HG03439 (cell line): ENCODE measurements at regions not wholly inside any gene's neighbourhood (a gene's known extent, or its start where the extent isn't known, plus 50 kb on each side); places are given as distances from the start of the nearest gene placed in this dataset.
"Not testable (repeated sequence)": the region's sequence is repeated elsewhere in the genome, so short reads cannot be mapped to it uniquely, and the experiment has no call there.

Source experiments
- ATAC-seq: cut with Tn5 transposase; IDR thresholded peaks from one replicate; pipeline ENCODE4 v1.9.1; 2021; ENCODE audit warnings: mild to moderate bottlenecking, moderate library complexity; ENCODE audit not compliant: unreplicated experiment

- ATAC-seq, result no peak
These were observed 90.3 kb upstream of the RANBP6 start for GRCh38 chr9:6105738-6106137.

GRCh38 chr9:6104406-6104805, 89.0 kb upstream of the RANBP6 start:
- not testable (repeated sequence) for ATAC-seq

GRCh38 chr9:6103911-6104310, 88.5 kb upstream of the RANBP6 start:
- not testable (repeated sequence) for ATAC-seq

GRCh38 chr9:6102336-6102987, 87.0 kb upstream of the RANBP6 start:
- not testable (repeated sequence) for ATAC-seq

- ATAC-seq, result not testable (repeated sequence)
These were observed 86.3 kb upstream of the RANBP6 start for GRCh38 chr9:6101725-6102124.

GRCh38 chr9:6099346-6099745, 83.9 kb upstream of the RANBP6 start:
- not testable (repeated sequence) for ATAC-seq

GRCh38 chr9:6098431-6098830, 83.0 kb upstream of the RANBP6 start:
- no peak for ATAC-seq

- ATAC-seq, result no peak
These were observed 81.4 kb upstream of the RANBP6 start for GRCh38 chr9:6096821-6097220.

GRCh38 chr9:6090277-6091210, 75.1 kb upstream of the RANBP6 start:
- ATAC-seq, result no peak

- ATAC-seq, result no peak
These were observed 73.9 kb upstream of the RANBP6 start for GRCh38 chr9:6089300-6089699.

- ATAC-seq, result no peak
These were observed 70.7 kb upstream of the RANBP6 start for GRCh38 chr9:6086006-6086655.

GRCh38 chr9:6080154-6080716, 64.8 kb upstream of the RANBP6 start:
- no peak for ATAC-seq

GRCh38 chr9:6079386-6079785, 64.0 kb upstream of the RANBP6 start:
- ATAC-seq, result no peak

GRCh38 chr9:6078382-6079105, 63.1 kb upstream of the RANBP6 start:
- no peak for ATAC-seq

GRCh38 chr9:6076851-6077250, 61.4 kb upstream of the RANBP6 start:
- ATAC-seq, result no peak

GRCh38 chr9:6073731-6074130, 58.3 kb upstream of the RANBP6 start:
- ATAC-seq, result no peak

- ATAC-seq, result no peak
These were observed 57.4 kb upstream of the RANBP6 start for GRCh38 chr9:6072865-6073264.

GRCh38 chr9:6072453-6072852, 57.0 kb upstream of the RANBP6 start:
- ATAC-seq, result no peak

GRCh38 chr9:6068983-6069382, 53.6 kb upstream of the RANBP6 start:
- peak; percentile 73 for ATAC-seq

GRCh38 chr9:6067426-6067825, 52.0 kb upstream of the RANBP6 start:
- ATAC-seq, result no peak
